ENCODE measurements at regions not wholly inside any gene's neighbourhood (a gene's known extent, or its start where the extent isn't known, plus 50 kb on each side); places are given as distances from the start of the nearest gene placed in this dataset.

DNA sequence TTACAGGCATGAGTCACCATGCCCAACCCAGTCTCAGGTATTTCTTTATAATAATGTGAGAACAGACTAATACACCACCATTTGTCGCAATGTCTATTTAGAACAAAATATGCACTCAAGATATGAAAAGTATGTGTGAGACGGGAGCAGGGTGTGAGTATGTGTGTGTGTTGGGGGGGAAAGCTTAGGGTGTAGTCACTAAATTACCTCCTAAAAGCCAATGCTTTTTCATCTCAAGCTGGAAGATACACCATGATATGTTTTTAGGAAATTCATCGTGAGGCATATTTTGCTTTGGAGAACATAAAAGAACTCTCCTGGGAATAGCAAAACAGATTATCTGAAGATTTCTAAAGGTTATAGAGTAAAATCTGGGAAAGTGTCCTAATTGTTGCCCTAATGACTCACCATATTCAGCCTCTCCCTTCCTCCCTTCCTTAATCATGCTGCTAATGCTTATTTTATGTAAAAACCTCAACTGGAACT, 262.7 kb downstream of the PDHA2 start:
- DNase-seq (ENCODE audit: low read depth, low spot score) (peak; percentile 1), FAIRE-seq (peak; percentile 42)
- no peaks in the 10 kb centered on the region for H3K79me2 ChIP-seq (ENCODE audit: control insufficient read depth, insufficient read depth, low read length)
- ChIA-PET POLR2A (no interaction called here), CTCF (no interaction called here)
- H3K9me1 ChIP-seq (replicated peaks; ENCODE audit: control insufficient read depth, extremely low read depth, insufficient read depth, low read length), result no peaks in the 10 kb centered on the region
- peaks cover 5% of the 10 kb centered on the region for H3K4me1 ChIP-seq (ENCODE audit: control insufficient read depth, extremely low read depth, insufficient read depth, low read length)
- H3K27me3 ChIP-seq (ENCODE audit: control insufficient read depth in 2 of 2, insufficient read depth in 2 of 2, low read length in 2 of 2), result no peaks in the 10 kb centered on the region
- intact Hi-C loops (cut with micrococcal nuclease) (no loop called here), dilution Hi-C loops (cut with MboI; ENCODE audit: extremely low pct_ligation_motif_present, low sequenced_read_pairs) (no loop called here)
- H3K27ac ChIP-seq (ENCODE audit: insufficient read depth, low read depth, low read length), result no peak overlapping the region
- H3K9me3 ChIP-seq (replicated peaks; ENCODE audit: control insufficient read depth, insufficient read depth, low read length), result no peaks in the 10 kb centered on the region
- BruUV-seq (replicated peaks), result no TSS peak
- H4K20me1 ChIP-seq (replicated peaks; ENCODE audit: control insufficient read depth, extremely low read depth, insufficient read depth, low read length), result no peaks in the 10 kb centered on the region
- peak overlapping the region; percentile 72 for H2AFZ ChIP-seq (ENCODE audit: low read depth, low read length)
- no peak overlapping the region for H3K9ac ChIP-seq (replicated peaks; ENCODE audit: extremely low read depth, insufficient read depth, low read length)
- no peak overlapping the region for H3K4me3 ChIP-seq (replicated peaks in 1 of 3; ENCODE audit: insufficient read depth in 1 of 3, low read depth in 1 of 3, low read length in 3 of 3)
- TF ChIP-seq GATA2 (IDR thresholded peaks at IDR 0.05; ENCODE audit: insufficient read depth, insufficient read length, low read depth, low read length), result no peak
- TF ChIP-seq CTCF (IDR thresholded peaks at IDR 0.05; ENCODE audit: extremely low read depth in 1 of 2, insufficient read depth in 1 of 2, low read depth in 1 of 2, low read length in 2 of 2), result no peak
- TF ChIP-seq POLR2AphosphoS5 (IDR thresholded peaks at IDR 0.05; ENCODE audit: insufficient read depth, low read depth, low read length), result no peak
- TF ChIP-seq EZH2 (IDR thresholded peaks at IDR 0.05; ENCODE audit: borderline replicate concordance, low read depth, low read length, severe bottlenecking), result no peak
- no peak for TF ChIP-seq FOS (IDR thresholded peaks at IDR 0.05; ENCODE audit: borderline replicate concordance, insufficient read depth, low read length)
- TF ChIP-seq MYC (IDR thresholded peaks at IDR 0.05; ENCODE audit: low read depth, low read length), result no peak
- TF ChIP-seq, protein P1, sequence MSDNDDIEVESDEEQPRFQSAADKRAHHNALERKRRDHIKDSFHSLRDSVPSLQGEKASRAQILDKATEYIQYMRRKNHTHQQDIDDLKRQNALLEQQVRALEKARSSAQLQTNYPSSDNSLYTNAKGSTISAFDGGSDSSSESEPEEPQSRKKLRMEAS (IDR thresholded peaks at IDR 0.05; ENCODE audit: insufficient read depth, insufficient read length), result no peak
- no peak for TF ChIP-seq POLR2A (IDR thresholded peaks at IDR 0.05; ENCODE audit: low read depth, low read length)
- no peak for TF ChIP-seq JUN (IDR thresholded peaks at IDR 0.05; ENCODE audit: borderline replicate concordance, insufficient read depth, insufficient read length, low read depth)
- no peak overlapping the region for H3K4me2 ChIP-seq (ENCODE audit: insufficient read depth, low read length)
- no peaks in the 10 kb centered on the region for H3K36me3 ChIP-seq (ENCODE audit: control insufficient read depth in 2 of 2, extremely low read depth in 1 of 2, insufficient read depth in 2 of 2, low read length in 2 of 2)
